22Rv1 (cell line): ENCODE measurements at regions not wholly inside any gene's neighbourhood (a gene's known extent, or its start where the extent isn't known, plus 50 kb on each side); places are given as distances from the start of the nearest gene placed in this dataset.

ENCODE experiments used
- H3K27ac ChIP-seq: fragments of 450-650 bp; 2 replicates; pipeline ENCODE4 v1.5.1; 2017
- CTCF ChIP-seq: fragments of 450-650 bp; IDR thresholded peaks from 2 replicates; pipeline ENCODE4 v1.5.1; 2017; ENCODE audit warnings: mild to moderate bottlenecking
- ZFX ChIP-seq: fragments of 450-650 bp; IDR thresholded peaks from 2 replicates; pipeline ENCODE4 v1.6.1; 2017; ENCODE audit warnings: antibody characterized with exemption, borderline replicate concordance

GRCh38 chr11:15880291-15880690, 476.1 kb downstream of the SOX6 start:
- H3K27ac ChIP-seq, result no peak overlapping the region
- TF ChIP-seq CTCF, result no peak
- no peak for TF ChIP-seq ZFX

GRCh38 chr11:15882876-15883454, 473.4 kb downstream of the SOX6 start:
- TF ChIP-seq ZFX, result no peak
- TF ChIP-seq CTCF, result no peak
- H3K27ac ChIP-seq, result no peak overlapping the region

GRCh38 chr11:15883455-15883920, 472.9 kb downstream of the SOX6 start:
- no peak overlapping the region for H3K27ac ChIP-seq
- no peak for TF ChIP-seq CTCF
- no peak for TF ChIP-seq ZFX

GRCh38 chr11:15884141-15884540, 472.2 kb downstream of the SOX6 start:
- TF ChIP-seq ZFX (no peak), CTCF (no peak)

GRCh38 chr11:15884777-15885540, 471.4 kb downstream of the SOX6 start:
- TF ChIP-seq CTCF (no peak), ZFX (no peak)
- H3K27ac ChIP-seq, result no peak overlapping the region

More at GRCh38 chr11:15884141-15884540, 472.2 kb downstream of the SOX6 start:
- H3K27ac ChIP-seq, result no peak overlapping the region

- TF ChIP-seq ZFX (no peak), CTCF (no peak)
- H3K27ac ChIP-seq, result no peak overlapping the region
Observed at GRCh38 chr11:15885854-15886253, 470.5 kb downstream of the SOX6 start.

GRCh38 chr11:15886299-15886698, 470.0 kb downstream of the SOX6 start:
- TF ChIP-seq ZFX, result no peak
- TF ChIP-seq CTCF, result no peak
- H3K27ac ChIP-seq, result no peak overlapping the region
